ENCODE measurements at regions not wholly inside any gene's neighbourhood (a gene's known extent, or its start where the extent isn't known, plus 50 kb on each side); places are given as distances from the start of the nearest gene placed in this dataset.

- Mint-ChIP-seq H3K27ac (no peak overlapping the region), H3K4me3 (no peak overlapping the region), H3K36me3 (ENCODE audit: low read depth) (no peaks in the 10 kb centered on the region), H3K9me3 (no peaks in the 10 kb centered on the region), H3K4me1 (no peaks in the 10 kb centered on the region), H3K27me3 (ENCODE audit: low read depth) (no peaks in the 10 kb centered on the region)
- no peak for TF ChIP-seq CTCF (IDR thresholded peaks at IDR 0.05; ENCODE audit: unreplicated experiment in 3 of 3)
Observed at GRCh38 chr7:94270772-94271171, 123.9 kb upstream of the COL1A2 start.

GRCh38 chr7:94272821-94273583 is 121.7 kb upstream of the COL1A2 start:
- Mint-ChIP-seq H3K4me1 (peaks cover 7% of the 10 kb centered on the region), H3K27me3 (ENCODE audit: low read depth) (no peaks in the 10 kb centered on the region), H3K27ac (no peak overlapping the region), H3K36me3 (ENCODE audit: low read depth) (no peaks in the 10 kb centered on the region), H3K4me3 (no peak overlapping the region), H3K9me3 (no peaks in the 10 kb centered on the region)
- TF ChIP-seq CTCF (IDR thresholded peaks at IDR 0.05; ENCODE audit: unreplicated experiment in 3 of 3) = no peak

- TF ChIP-seq CTCF (IDR thresholded peaks at IDR 0.05; ENCODE audit: unreplicated experiment in 3 of 3) = no peak
- Mint-ChIP-seq H3K4me3 (no peak overlapping the region), H3K27me3 (ENCODE audit: low read depth) (no peaks in the 10 kb centered on the region), H3K36me3 (ENCODE audit: low read depth) (no peaks in the 10 kb centered on the region), H3K27ac (no peak overlapping the region), H3K9me3 (no peaks in the 10 kb centered on the region), H3K4me1 (peaks cover 7% of the 10 kb centered on the region)
Observed at GRCh38 chr7:94274828-94275227, 119.9 kb upstream of the COL1A2 start.

GRCh38 chr7:94276027-94276426 is 118.7 kb upstream of the COL1A2 start:
- no peak overlapping the region for H3K27ac Mint-ChIP-seq
- TF ChIP-seq CTCF (IDR thresholded peaks at IDR 0.05; ENCODE audit: unreplicated experiment in 3 of 3) = no peak
- no peak overlapping the region for H3K4me3 Mint-ChIP-seq
- no peaks in the 10 kb centered on the region for H3K36me3 Mint-ChIP-seq (ENCODE audit: low read depth)
- peaks cover 13% of the 10 kb centered on the region for H3K4me1 Mint-ChIP-seq
- H3K27me3 Mint-ChIP-seq (ENCODE audit: low read depth) = no peaks in the 10 kb centered on the region
- no peaks in the 10 kb centered on the region for H3K9me3 Mint-ChIP-seq

GRCh38 chr7:94276795-94277194 is 117.9 kb upstream of the COL1A2 start:
- no peaks in the 10 kb centered on the region for H3K36me3 Mint-ChIP-seq (ENCODE audit: low read depth)
- H3K9me3 Mint-ChIP-seq = no peaks in the 10 kb centered on the region
- H3K27ac Mint-ChIP-seq = peak overlapping the region in 2 of 3 experiments; percentile 9 to 78
- no peak overlapping the region for H3K4me3 Mint-ChIP-seq
- peaks cover 15% of the 10 kb centered on the region for H3K4me1 Mint-ChIP-seq
- peak in 1 of 3 experiments; percentile 16 for TF ChIP-seq CTCF (IDR thresholded peaks at IDR 0.05; ENCODE audit: unreplicated experiment in 3 of 3)
- no peaks in the 10 kb centered on the region for H3K27me3 Mint-ChIP-seq (ENCODE audit: low read depth)

GRCh38 chr7:94277236-94277635 is 117.5 kb upstream of the COL1A2 start:
- peak overlapping the region in 2 of 3 experiments; percentile 9 to 78 for H3K27ac Mint-ChIP-seq
- H3K4me1 Mint-ChIP-seq = peaks cover 16% of the 10 kb centered on the region
- H3K36me3 Mint-ChIP-seq (ENCODE audit: low read depth) = no peaks in the 10 kb centered on the region
- no peaks in the 10 kb centered on the region for H3K27me3 Mint-ChIP-seq (ENCODE audit: low read depth)
- no peaks in the 10 kb centered on the region for H3K9me3 Mint-ChIP-seq
- no peak overlapping the region for H3K4me3 Mint-ChIP-seq
- no peak for TF ChIP-seq CTCF (IDR thresholded peaks at IDR 0.05; ENCODE audit: unreplicated experiment in 3 of 3)

Measured in nephron (organoid).